Stimulated activated CD8-positive, alpha-beta memory T cell treated with anti-CD3 and anti-CD28 coated beads, Interleukin-2, amount 100 ng/mL, for 48 hours (primary cell): ENCODE measurements at regions not wholly inside any gene's neighbourhood (a gene's known extent, or its start where the extent isn't known, plus 50 kb on each side); places are given as distances from the start of the nearest gene placed in this dataset.
"Not testable (repeated sequence)": the region's sequence is repeated elsewhere in the genome, so short reads cannot be mapped to it uniquely, and the experiment has no call there.

Experiments
- DNase-seq, 2 donors: peaks; one replicate each; pipeline ENCODE4 v3.0.0-alpha.2; 2020; ENCODE audit warnings: low read depth in 2 of 2

DNA sequence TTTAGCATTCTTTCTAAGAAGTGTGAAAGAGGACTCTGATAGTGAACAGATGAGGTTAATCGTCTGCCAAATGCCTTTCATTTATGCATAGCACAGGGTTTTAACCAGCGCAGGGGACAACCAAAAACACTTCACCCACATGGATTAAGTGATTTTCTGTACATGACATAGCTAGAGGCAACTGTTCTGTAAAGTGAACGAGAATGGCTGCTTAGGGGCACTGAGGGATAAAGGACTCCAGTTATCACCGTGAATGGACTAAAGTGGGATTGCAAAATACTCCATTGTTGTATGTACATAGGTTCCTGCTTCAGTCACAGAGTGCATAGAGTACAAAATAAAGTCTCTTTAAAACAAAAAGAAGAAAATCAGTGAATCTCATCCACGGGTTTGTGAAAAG lies 456.8 kb downstream of the DMAC1 start:
- no peak for DNase-seq

DNA sequence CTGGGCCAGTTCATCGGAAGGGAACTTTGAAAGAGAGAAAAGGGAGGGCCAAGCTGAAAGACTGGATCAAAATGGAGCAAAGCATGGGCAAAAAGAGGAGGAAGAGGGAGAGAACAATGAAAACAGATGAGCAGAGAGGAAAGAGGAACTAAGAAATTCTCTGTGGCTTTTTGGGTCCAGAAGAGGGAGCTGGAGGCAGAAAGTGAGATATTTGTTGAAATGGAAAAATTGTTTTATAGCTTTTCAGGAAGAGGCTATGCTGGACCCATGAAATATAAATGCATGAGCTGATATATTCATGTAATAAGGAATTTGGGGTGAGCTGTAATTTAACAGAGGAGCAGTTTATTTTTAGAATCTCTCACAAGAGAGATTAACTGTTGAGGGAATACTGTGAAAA lies 457.3 kb downstream of the DMAC1 start:
- no peak for DNase-seq

DNA sequence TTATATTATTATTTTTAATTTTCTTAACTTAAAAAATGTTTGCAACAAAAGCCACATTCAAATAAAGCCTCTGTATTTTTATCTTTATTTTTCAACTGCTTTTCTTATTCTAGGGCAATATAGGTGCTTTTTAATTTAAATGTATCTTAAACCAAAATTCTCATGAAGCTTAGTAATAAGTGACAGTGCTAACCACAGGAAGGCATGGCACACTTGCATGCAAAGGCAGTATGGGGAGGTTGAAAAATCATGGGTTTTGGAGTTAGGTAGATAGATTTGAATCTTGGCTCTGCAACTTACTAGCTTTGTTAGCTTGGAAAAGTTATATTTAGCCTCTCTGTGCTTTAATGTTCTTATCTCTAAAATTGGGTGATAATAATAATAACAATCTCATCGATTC lies 458.0 kb downstream of the DMAC1 start:
- DNase-seq: no peak

DNA sequence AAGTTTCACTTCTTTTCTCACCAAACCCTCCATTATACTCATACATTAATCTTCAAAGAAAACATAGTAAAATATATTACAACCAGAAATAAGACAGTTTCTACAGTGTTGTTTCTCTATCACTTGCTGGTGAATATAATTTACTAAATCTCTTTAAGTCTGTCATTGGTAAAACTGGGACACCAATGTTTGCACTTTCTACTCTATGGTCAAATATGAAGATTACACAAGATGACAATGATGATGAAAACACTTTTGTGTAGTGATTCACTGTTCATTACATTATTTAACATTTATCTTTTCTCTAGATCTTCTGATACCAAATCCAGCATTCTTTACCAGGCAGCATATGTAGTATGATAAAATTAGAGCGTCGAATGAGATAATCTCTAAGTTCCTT lies 459.1 kb downstream of the DMAC1 start:
- DNase-seq: no peak

DNA sequence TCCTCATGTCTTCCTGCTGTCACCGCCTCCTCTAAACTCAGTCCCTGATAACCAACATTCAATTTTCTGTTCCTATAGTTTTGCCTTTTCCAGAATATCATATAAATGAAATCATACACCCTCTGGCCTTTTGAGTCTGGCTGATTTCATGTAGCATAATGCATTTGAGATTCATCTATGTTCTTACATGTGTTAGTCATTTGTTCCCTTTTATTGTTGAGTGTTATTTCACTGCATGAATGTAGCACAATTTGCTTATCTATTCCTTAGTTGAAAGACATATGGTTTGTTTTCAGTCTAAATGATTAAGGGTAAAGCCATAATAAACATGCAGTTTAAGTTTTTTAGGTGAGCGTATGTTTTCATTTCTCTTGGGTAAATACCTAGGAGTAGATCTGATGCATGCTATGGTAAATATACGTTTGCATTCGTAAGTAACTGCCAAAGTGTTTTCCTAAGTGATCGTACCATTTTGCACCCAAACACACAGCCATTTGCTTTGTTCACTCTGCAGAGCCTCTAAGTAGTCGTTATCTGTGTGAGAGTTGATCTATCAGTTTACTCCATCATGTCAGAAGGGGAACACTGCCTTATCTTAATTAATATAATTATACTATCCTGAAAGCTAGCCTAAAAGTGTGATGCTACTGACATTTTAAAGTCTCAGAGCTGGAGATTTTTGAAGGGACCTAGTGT lies 460.8 kb downstream of the DMAC1 start:
- no peak for DNase-seq

DNA sequence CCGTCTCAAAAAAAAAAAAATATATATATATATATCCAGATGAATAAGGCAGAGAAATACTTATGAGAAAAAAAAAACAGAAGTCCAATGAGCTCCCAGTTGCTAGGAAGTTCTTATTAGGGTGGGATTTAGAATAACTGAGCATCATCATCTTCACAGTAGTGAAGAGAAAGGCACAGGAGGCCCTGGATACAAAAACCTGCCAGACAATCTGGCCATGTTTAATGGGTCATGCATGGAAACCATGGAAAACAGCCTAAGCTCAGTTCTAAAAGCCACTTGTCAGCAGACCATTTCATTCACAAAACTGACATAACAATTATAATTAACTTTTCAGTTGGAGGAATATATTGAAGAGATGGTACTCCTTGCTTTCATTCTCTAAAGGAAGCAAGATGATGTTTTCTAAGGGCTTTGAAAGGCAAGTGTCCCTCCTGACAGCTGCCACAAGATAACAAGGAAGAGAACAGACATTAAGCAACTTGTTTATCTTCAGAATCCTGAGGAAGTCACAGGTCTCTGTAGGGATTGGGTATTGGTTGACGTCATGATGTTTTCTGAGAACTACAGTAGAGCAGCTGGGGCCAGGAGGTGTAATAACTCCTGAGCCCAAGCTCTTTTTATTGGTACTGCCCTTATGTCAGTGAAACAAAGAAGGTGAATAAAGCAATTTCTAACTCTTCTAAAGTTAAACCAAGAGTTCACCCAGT lies 463.1 kb downstream of the DMAC1 start:
- DNase-seq: no peak

DNA sequence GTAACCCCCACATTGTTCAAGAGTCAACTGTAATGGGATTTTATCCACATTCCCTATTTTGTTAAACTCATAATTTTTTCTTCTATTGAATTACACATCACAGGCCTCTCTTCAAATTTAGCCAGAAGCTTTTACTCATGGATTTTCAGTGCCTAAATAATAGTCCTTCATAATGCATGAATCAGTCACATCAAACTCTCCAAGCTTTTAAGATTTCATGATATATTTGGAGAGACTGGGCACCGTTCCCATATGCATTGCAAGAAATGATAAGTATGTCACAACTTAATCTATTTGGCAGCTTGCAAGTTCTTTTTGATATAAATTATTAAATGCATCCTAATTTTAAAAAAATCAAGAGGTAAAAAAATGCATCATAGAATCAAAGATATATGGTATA lies 465.9 kb downstream of the DMAC1 start:
- DNase-seq: no peak

DNA sequence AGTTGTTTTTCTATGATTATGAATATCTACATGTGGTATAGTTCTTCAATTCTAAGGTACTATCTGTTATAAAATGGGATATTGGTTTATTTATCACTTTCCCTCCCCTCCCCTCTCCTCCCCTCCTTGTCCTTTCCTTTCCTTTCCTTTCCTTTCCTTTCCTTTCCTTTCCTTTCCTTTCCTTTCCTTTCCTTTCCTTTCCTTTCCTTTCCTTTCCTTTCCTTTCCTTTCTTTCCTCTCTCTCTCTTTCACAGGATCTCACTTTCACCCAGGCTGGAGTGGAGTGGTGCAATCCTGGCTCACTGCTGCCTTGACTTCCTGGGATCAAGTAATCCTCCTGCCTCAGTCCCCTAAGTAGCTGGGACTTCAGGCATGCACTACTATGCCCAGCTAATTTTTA lies 466.8 kb downstream of the DMAC1 start:
- no peak for DNase-seq

DNA sequence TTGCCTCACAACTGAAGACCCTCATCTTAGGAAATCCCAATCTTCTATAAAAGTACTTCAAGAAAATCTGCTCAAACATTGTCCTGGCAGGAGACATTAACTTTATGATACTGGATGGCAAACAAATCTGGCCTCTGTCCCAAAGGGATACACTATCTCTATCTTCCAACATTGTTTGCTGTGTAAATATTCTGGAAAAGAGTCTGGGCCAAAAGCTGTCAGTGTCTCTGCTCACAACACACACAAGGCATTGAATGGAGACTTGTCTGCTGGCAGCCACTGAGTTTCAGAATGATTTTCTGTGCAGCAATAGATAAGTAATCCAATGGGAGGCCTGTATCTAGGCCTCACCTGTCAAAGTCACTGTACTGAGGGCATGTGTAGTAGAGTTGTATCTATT lies 471.1 kb downstream of the DMAC1 start:
- DNase-seq: no peak

DNA sequence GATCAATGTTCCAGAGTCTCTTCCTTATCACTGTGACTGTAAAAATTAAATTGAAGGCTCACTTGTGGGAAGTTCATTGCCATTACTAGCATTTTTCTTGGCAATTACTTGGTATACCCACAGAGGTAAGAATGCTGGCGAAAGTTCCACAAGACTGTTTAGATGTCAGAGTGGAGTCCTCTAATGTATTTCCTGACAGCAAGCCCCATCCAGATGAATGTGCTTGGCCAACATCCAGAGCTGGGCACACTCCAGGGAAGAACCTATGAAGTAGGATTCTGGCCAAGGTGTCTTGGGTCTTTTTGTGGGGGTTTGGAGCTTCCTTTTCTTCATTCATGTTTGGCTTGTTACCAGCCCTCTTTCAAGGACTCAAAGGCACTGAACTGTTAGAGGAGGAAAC lies 473.6 kb downstream of the DMAC1 start:
- DNase-seq: no peak

DNA sequence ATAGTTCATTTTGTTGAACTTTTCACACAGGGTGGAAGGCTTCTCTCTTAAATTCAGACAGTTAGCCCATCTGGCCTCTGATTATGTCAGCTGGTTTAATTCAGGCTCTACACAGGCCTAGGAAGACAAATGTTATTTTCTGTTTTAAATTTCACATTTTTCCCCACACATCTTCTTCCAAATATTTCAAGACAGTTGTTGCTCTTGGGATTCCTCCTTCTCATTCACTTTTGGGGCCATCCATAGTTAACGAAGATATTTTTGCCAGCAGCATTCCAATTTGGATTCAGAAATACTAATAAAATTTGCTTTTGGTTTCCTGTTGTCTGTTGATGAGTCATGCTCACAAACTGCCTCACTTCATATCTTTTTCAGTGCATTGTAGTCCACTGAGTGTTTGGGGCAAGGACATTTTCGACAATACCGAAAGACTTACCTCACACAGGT lies 475.4 kb downstream of the DMAC1 start:
- no peak for DNase-seq

DNA sequence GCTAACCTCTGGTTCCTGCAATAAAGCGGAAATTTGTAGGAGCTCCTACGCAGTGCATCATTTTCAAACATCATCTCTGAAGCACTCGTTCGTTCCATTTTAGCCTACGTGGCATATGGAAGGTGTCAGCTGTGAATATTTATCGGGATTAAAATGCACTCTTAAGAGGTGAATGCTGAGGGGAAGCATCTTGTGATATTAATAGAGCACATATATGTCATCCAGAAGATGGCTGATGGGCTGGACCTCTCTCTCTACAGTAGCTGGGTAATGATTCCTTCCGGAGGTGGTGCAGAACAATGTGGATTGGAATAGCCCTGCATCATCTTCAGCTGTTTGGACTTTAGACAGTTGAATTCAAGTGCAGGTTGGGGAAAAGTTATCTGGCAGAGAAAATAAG lies 478.7 kb downstream of the DMAC1 start:
- no peak for DNase-seq

DNA sequence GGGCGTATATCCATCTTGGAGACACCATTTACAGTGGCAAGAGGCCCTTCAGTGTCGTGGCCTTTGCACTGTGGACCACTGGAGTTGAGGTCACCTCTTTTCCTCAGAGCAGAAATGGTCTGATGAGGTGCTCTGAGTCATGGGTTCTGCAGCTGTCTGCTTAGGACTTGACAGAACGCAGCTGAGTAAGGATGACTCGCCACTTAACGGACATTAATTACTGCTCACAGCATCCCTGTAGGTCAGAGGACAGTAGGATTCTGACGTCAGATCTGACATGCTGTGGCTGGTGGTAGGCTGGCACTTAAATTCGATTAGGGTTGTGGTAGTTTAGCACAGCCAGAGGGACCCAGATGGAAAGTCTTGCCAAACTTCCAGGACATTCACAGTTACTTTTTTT lies 479.4 kb downstream of the DMAC1 start:
- DNase-seq: no peak

DNA sequence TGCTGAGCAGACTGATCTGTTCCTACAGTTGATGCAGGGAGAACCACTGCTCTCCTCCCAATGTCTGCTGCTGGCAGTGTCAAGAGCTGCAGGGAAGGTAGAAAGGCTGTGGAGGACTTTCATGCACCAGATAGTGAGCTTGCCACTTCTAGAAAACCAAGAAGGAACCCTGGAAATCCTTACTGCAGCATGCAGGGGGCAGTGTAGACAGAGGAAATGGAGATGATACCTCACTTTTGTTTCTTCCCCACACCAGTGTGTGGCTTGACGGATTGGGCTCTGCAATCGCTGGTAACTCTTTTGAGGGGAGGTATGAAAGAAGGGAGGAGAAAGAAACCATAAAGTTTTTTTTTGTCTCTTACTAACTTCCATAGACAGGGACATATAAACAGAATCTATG lies 480.7 kb downstream of the DMAC1 start:
- no peak for DNase-seq

DNA sequence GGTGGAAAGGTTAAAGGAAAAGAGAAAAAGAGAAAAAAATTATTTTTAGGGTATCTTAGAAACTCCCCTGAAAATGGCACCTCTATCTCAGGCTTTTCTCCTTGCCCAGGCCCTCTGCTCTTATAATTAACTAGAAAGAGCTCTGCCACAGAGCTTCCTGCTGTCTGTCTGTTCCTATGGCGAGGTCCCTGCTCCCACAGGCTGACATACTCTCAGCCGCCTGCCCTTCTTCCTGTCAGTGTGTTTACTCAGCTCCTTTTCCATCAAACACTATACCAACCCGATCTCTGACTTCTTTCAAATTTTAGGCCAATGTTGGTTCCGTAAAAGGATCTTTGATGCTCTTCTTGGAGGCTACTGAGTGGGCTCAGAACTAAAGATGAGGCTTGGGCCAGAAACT lies 482.6 kb downstream of the DMAC1 start:
- DNase-seq: no peak

DNA sequence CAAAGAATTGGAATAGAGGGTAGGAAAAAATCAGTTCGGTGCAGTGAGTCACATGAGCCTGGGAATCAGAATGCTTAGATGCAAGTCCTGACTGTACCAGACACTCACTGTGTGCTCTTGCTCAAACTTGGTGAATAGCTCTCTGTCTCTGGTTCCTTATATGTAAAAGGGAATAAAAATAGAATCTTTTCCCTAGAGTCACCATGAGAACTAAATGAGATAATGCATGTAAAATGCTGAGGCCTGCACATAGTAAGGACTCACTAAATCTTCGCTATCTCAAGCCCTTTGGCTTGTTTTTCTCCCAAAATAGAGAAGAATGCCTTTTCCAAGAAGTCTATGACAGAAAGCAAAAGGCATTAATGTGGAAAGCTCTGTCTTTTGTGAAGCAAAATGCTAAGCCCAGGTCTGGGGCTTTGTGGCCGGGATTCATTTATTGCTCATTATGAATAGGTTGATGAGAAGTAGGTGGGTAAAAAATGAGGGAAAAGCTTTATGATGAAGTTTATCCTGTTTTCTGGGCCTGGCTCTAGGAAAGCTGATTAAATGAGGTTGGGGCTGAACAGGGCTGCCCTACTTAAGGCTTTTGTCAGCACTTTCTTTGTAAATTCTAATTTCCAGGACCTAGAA lies 483.3 kb downstream of the DMAC1 start:
- no peak for DNase-seq

DNA sequence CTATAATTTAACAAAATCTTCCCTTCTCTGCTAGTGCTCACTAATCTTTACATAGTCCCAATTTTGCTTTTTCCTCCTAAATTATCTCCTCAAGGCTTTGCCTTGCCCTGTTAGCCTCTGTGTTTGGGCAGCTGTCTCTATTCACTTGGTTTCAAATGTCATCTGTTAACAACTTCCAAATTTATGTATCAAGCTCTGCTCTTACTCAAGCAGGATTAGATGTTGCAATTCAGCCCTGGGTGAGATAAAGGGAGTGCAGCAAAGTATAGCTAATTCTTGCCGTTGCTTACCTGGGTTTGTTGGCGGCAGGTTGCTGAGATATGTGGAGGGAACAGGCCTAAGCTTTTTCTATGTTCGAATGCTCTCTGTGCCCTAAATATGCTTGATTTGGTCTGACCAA lies 483.8 kb downstream of the DMAC1 start:
- DNase-seq: no peak

DNA sequence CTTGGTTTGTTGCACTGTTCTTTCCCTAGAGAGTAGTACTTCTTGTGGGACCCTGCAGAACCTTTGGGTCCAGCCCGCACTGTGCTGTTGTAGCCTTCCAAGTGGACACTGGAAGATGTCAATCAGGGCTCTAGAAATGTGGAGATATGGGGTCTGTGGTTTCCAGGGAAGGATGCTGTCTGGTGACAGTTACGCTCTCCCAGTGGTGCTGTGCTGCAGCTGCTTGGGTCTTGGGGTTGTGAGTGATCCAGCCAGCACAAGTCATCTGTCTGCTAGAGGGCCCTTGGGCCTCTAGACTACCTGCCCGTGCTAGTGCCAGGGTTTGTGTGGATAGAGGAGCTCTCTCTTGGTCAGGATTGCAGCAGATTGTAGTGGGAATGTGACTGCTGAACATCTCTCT lies 484.5 kb downstream of the DMAC1 start:
- DNase-seq: no peak

DNA sequence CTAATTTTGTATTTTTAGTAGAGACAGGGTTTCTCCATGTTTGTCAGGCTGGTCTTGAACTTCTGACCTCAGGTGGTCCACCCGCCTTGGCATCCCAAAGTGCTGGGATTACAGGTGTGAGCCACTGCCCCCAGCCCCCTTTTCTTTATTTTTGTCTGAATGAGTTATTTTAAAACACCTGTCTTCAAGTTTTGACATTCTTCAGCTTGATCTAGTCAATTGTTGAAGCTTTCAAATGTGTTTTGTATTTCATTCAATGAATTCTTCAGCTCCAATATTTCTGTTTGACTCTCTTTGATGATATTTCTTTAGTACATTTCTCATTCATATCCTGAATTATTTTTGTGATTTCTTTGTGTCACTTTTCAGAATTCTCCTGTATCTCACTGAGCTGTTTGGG lies 486.2 kb downstream of the DMAC1 start:
- no peak for DNase-seq

DNA sequence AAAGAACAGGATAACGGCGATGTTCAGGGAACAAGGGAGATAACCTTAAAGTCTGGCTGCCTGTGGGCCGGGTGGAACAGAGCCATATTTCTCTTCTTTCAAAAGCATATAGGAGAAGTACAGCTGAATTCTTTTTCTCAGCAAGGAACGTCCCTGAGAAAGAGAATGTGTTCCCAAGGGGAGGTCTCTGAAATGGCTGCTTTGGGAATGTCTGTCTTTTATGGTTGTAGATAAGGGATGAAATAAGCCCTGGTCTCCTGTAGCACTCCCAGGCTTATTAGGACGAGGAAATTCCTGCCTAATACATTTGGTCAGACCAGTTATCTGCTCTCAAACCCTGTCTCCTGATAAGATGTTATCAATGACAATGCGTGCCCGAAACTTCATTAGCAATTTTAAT lies 490.5 kb downstream of the DMAC1 start:
- DNase-seq: not testable (repeated sequence)

DNA sequence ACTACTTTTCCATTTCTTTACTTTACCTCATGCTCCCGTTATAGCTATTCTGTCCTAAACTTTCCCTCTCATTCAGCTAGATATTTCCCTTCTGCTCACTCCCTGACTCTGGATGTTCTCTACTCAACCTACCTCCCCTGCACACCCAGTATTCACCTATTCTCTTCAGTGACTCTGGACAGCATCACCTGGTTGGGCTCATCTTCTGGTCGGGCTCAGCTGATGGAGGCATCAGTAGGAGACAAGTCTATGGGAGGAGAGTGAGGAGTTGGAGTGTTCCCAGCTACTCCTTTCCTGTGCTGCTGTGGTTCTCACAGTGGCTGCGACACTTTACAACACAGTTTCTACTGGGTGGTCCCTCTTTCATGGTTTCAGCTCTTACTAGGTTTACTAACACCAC lies 493.9 kb downstream of the DMAC1 start:
- no peak for DNase-seq

DNA sequence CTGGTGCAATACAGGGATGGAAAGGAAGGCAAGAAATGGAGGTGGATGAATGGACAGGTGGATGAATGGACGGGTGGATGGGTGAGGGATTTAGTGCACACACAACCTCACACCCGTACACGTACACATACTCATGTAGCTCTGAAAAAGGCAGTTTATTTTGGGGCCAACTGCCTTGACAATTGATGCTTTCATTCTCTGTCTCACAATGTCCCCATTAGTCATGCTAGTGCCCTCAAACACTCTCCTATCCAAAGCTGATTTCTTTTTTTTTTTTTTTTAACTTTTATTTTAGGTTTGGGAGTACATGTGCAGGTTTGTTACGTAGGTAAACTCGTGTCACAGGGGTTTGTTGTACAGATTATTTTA lies 495.0 kb downstream of the DMAC1 start:
- DNase-seq: no peak

DNA sequence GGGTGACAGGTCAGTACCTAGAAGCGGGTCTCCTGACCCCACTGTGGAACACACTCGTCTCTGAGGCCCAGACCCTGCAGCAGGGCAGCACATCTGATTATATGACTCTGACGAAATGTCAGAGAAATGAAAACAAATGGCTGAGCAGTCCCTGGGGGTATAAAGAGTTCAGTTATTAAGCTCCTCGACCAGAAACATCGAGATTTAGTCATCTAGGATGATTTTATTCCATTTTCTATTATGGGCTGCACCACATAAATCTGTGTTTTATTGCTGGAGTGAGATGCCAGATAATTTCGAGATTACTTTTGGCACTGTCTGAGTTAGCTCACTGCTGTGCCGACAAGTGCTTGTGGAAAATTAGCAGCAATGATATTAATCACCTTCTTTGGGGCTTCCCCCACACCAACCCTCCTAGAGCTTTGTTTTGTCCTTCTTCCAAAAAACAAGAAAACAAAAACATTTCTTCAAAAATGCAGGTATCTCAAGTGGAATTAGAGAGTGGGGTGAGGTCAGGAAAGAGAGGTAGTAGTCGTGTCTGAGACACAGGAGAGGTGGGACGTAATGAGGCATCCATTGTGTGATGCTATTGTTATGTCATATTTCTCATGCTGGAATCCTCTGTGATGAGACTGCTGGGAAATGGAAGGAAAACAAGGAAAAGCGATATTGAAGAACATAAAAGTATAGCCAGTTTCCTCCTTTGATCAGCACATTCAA lies 495.5 kb downstream of the DMAC1 start:
- DNase-seq: no peak
